Vagina (tissue), 2 donors: ENCODE measurements at regions not wholly inside any gene's neighbourhood (a gene's known extent, or its start where the extent isn't known, plus 50 kb on each side); places are given as distances from the start of the nearest gene placed in this dataset.

Experiments used
- DNase-seq, 2 donors: peaks; one replicate each; pipeline ENCODE4 v3.0.0-alpha.2; 2017; ENCODE audit errors: extremely low spot score in 2 of 2
- H3K27ac ChIP-seq: fragments of 200-600 bp; sonication (generic); one replicate; pipeline ENCODE4 v1.5.1; 2019
- H3K27me3 ChIP-seq: fragments of 200-600 bp; sonication (generic); one replicate; pipeline ENCODE4 v1.5.1; 2019
- H3K36me3 ChIP-seq, 2 donors: fragments of 200-600 bp; sonication (generic); one replicate each; pipeline ENCODE4 v1.5.1; 2017 to 2019
- H3K4me1 ChIP-seq: fragments of 200-600 bp; sonication (generic); one replicate; pipeline ENCODE4 v1.5.1; 2019
- H3K4me3 ChIP-seq, 2 donors: fragments of 200-600 bp; sonication (generic); 1 replicate in 1 of 2; 2 replicates in 1 of 2; pipeline ENCODE4 v1.5.1; 2016 to 2019
- H3K9me3 ChIP-seq: fragments of 200-600 bp; sonication (generic); one replicate; pipeline ENCODE4 v1.5.1; 2019
- POLR2A ChIP-seq, 2 donors: fragments of 450-650 bp; IDR thresholded peaks; one replicate each; pipeline ENCODE4 v1.6.1; 2017; ENCODE audit warnings: antibody characterized with exemption in 2 of 2, mild to moderate bottlenecking in 2 of 2, moderate library complexity in 2 of 2
- POLR2AphosphoS5 ChIP-seq, 2 donors: sonication (generic); formaldehyde crosslinking; IDR thresholded peaks; one replicate each; pipeline ENCODE4 v1.9.0; 2017; ENCODE audit warnings: antibody characterized with exemption in 2 of 2, mild to moderate bottlenecking in 2 of 2, low read depth in 1 of 2; ENCODE audit not compliant: insufficient read depth in 1 of 2
- intact Hi-C: fragments of 100-400 bp; cut with DNase I; formaldehyde crosslinking; loops from one replicate; pipeline ENCODE4 v1.15.1; 2023
- TF ChIP-seq, protein P1 (sequence below), 3 experiments: fragments of 450-650 bp in 2 of 3; fragments of 200-600 bp in 1 of 3; sonication (generic) in 1 of 3; IDR thresholded peaks; one replicate each; pipeline ENCODE4 v1.5.1; 2017 to 2019; ENCODE audit warnings: antibody characterized with exemption in 3 of 3, mild to moderate bottlenecking in 2 of 3, moderate library complexity in 2 of 3

DNA sequence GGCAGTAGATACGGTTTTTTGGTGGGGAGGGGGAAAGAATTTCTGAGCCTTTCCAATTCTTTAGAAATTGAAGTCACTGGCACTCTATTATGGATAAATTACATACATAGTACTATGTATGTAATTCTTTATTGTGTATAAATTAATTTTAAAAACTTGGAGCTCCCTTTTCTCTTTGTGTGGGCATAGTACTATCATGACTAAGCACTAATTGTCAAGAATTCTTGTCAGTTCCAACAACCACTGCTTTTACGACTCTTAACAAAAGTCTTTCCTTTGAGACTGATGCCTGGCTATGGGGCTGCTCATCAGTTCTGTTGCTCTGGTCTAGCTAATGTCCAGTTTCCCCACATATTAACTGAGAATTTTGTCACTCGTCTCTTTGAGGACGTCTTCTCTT is 365.3 kb upstream of the RNF32 start:
- Histone ChIP-seq H3K4me1 (no peaks in the 10 kb centered on the region), H3K27ac (no peak overlapping the region), H3K27me3 (no peaks in the 10 kb centered on the region), H3K36me3 (no peaks in the 10 kb centered on the region), H3K4me3 (no peak overlapping the region), H3K9me3 (no peaks in the 10 kb centered on the region)
- DNase-seq, result no peak
- intact Hi-C loops, result no loop called here
- TF ChIP-seq POLR2AphosphoS5 (IDR thresholded peaks at IDR 0.05; ENCODE audit: insufficient read depth in 1 of 2, low read depth in 1 of 2) (no peak), POLR2A (IDR thresholded peaks at IDR 0.05) (no peak)
- TF ChIP-seq, protein P1, sequence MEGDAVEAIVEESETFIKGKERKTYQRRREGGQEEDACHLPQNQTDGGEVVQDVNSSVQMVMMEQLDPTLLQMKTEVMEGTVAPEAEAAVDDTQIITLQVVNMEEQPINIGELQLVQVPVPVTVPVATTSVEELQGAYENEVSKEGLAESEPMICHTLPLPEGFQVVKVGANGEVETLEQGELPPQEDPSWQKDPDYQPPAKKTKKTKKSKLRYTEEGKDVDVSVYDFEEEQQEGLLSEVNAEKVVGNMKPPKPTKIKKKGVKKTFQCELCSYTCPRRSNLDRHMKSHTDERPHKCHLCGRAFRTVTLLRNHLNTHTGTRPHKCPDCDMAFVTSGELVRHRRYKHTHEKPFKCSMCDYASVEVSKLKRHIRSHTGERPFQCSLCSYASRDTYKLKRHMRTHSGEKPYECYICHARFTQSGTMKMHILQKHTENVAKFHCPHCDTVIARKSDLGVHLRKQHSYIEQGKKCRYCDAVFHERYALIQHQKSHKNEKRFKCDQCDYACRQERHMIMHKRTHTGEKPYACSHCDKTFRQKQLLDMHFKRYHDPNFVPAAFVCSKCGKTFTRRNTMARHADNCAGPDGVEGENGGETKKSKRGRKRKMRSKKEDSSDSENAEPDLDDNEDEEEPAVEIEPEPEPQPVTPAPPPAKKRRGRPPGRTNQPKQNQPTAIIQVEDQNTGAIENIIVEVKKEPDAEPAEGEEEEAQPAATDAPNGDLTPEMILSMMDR (IDR thresholded peaks at IDR 0.05), result no peak

DNA sequence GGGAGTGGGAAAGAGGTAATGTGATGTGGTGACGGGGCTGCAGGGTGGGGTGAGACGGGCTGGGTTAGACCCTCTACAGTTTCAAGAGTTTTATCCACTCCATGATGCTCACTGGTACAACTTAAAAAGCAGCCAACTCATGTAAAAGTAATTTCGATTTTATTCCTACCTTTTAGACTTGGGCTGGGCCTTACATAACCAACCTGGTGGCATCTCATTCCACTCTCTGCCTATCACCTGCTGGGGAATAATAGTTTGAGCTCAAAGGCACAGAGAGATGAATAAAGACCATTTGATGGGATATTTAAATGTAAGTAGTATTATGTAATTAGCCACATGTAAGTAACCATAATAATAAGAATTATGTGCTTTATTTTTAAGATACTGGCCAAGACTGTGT is 366.0 kb upstream of the RNF32 start:
- Histone ChIP-seq H3K27me3 (no peaks in the 10 kb centered on the region), H3K4me1 (no peaks in the 10 kb centered on the region), H3K9me3 (no peaks in the 10 kb centered on the region), H3K36me3 (no peaks in the 10 kb centered on the region), H3K27ac (no peak overlapping the region), H3K4me3 (no peak overlapping the region)
- TF ChIP-seq, protein P1 (IDR thresholded peaks at IDR 0.05), result no peak
- no peak for TF ChIP-seq POLR2AphosphoS5 (IDR thresholded peaks at IDR 0.05; ENCODE audit: insufficient read depth in 1 of 2, low read depth in 1 of 2)
- no peak for TF ChIP-seq POLR2A (IDR thresholded peaks at IDR 0.05)
- intact Hi-C loops, result no loop called here
- DNase-seq, result no peak

DNA sequence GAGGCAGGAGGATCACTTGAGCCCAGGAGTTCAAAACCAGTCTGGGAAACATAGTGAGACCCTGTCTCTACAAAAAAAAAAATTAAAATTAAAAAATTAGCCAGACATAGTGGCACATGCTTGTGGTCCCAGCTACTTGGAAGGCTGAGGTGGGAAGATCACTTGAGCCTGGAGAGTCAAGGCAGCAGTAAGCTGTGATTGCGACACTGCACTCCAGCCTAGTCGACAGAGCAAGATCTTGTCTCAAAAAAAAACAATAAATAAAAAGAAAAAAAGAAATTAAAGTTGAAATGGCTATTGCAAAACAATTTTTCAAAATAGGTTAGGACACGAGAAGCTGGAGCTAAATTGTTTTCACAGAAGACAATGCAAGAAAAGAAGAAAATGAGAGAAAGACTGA is 379.0 kb upstream of the RNF32 start:
- intact Hi-C loops, result no loop called here
- H3K27ac ChIP-seq, result no peak overlapping the region

DNA sequence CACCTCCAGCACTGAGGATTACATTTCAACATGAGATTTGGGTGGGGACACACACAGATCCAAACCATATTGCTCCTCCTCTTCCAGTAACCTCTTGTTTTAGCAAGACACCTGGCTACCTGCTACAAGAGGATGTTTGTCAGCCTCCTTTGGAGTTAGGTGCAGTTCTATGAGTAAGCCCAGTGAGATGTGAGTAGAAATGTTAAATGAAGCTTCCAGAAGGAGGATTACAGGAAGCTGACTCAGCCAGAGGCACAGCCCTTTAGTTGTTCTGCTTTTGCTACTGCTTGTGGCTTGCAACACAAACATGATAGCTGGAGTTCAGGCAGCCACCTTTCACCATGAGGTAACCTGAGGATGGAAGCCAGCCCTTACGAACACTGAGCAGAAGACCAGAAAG is 382.7 kb upstream of the RNF32 start:
- no peaks in the 10 kb centered on the region for H3K27me3 ChIP-seq
- no peak overlapping the region for H3K4me3 ChIP-seq
- intact Hi-C loops, result no loop called here
- DNase-seq, result no peak
- TF ChIP-seq POLR2A (IDR thresholded peaks at IDR 0.05) (no peak), POLR2AphosphoS5 (IDR thresholded peaks at IDR 0.05; ENCODE audit: insufficient read depth in 1 of 2, low read depth in 1 of 2) (no peak)
- TF ChIP-seq, protein P1 (IDR thresholded peaks at IDR 0.05), result no peak
- H3K27ac ChIP-seq, result no peak overlapping the region
- H3K9me3 ChIP-seq, result no peaks in the 10 kb centered on the region
- H3K4me1 ChIP-seq, result no peaks in the 10 kb centered on the region
- no peaks in the 10 kb centered on the region for H3K36me3 ChIP-seq

More for the DNA sequence above, 379.0 kb upstream of the RNF32 start:
- no peak for DNase-seq
- Histone ChIP-seq H3K36me3 (no peaks in the 10 kb centered on the region), H3K27me3 (no peaks in the 10 kb centered on the region), H3K4me1 (no peaks in the 10 kb centered on the region), H3K9me3 (no peaks in the 10 kb centered on the region), H3K4me3 (no peak overlapping the region)
- TF ChIP-seq, protein P1 (IDR thresholded peaks at IDR 0.05), result no peak
- TF ChIP-seq POLR2AphosphoS5 (IDR thresholded peaks at IDR 0.05; ENCODE audit: insufficient read depth in 1 of 2, low read depth in 1 of 2) (no peak), POLR2A (IDR thresholded peaks at IDR 0.05) (no peak)

DNA sequence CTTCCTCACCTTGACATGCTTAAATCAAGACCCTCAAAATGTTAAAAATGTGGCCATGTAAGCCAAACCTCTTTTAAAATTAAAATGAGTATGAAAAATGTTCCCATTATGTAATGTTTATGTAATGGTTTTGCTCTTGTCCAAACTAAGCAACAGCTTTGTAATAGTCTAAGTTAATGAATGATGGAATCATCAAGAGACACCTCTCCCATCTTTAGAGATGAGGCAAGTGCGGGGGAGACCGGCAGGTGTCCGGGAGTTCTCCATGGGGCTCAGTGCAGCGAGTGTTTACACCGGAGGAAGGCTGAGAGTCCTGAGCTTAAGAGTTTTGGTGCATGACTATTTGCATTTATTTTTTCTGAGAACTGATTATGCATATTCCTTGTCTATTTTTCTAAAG is 384.9 kb upstream of the RNF32 start:
- intact Hi-C loops, result no loop called here
- no peak for DNase-seq
- H3K27me3 ChIP-seq, result no peaks in the 10 kb centered on the region
- no peaks in the 10 kb centered on the region for H3K9me3 ChIP-seq
- H3K27ac ChIP-seq, result no peak overlapping the region
- H3K4me1 ChIP-seq, result no peaks in the 10 kb centered on the region
- H3K4me3 ChIP-seq, result no peak overlapping the region
- TF ChIP-seq POLR2A (IDR thresholded peaks at IDR 0.05), result no peak
- TF ChIP-seq, protein P1 (IDR thresholded peaks at IDR 0.05), result no peak
- TF ChIP-seq POLR2AphosphoS5 (IDR thresholded peaks at IDR 0.05; ENCODE audit: insufficient read depth in 1 of 2, low read depth in 1 of 2), result no peak
- no peaks in the 10 kb centered on the region for H3K36me3 ChIP-seq
